Astrocyte (in vitro differentiated cells and primary cell): ENCODE measurements at regions not wholly inside any gene's neighbourhood (a gene's known extent, or its start where the extent isn't known, plus 50 kb on each side); places are given as distances from the start of the nearest gene placed in this dataset.

ENCODE experiments used
- EZH2 ChIP-seq: IDR thresholded peaks from 2 replicates; pipeline ENCODE4 v1.6.1; 2012; ENCODE audit warnings: mild to moderate bottlenecking, low read length, inconsistent platforms; ENCODE audit not compliant: insufficient read depth
- TF ChIP-seq, protein P1 (sequence below): IDR thresholded peaks from 2 replicates; pipeline ENCODE4 v1.5.1; 2011; ENCODE audit warnings: low read depth, mild to moderate bottlenecking, inconsistent platforms, low read length, moderate library complexity; ENCODE audit not compliant: insufficient read depth

DNA sequence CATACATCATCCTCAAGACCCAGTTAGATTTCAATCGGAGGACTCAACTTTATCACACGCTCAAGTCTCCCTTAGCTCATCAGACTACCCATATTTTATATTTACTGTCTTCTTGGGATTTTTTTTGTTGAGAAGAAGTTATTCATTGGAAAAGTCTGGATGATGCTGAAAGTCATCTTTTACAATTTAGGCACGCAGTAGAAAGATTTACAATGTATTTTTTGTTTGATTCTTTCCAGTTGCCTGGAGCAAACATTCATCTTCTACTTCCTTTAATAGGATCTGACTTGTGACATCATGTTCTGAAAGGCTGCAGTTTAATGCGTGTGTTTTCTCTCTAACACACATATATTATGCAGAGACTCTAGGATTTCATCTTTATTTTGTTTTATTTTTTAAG lies 235.7 kb downstream of the DOK5 start:
- TF ChIP-seq, protein P1, sequence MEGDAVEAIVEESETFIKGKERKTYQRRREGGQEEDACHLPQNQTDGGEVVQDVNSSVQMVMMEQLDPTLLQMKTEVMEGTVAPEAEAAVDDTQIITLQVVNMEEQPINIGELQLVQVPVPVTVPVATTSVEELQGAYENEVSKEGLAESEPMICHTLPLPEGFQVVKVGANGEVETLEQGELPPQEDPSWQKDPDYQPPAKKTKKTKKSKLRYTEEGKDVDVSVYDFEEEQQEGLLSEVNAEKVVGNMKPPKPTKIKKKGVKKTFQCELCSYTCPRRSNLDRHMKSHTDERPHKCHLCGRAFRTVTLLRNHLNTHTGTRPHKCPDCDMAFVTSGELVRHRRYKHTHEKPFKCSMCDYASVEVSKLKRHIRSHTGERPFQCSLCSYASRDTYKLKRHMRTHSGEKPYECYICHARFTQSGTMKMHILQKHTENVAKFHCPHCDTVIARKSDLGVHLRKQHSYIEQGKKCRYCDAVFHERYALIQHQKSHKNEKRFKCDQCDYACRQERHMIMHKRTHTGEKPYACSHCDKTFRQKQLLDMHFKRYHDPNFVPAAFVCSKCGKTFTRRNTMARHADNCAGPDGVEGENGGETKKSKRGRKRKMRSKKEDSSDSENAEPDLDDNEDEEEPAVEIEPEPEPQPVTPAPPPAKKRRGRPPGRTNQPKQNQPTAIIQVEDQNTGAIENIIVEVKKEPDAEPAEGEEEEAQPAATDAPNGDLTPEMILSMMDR, result no peak
- no peak for TF ChIP-seq EZH2
